MM.1S (cell line): ENCODE measurements at regions not wholly inside any gene's neighbourhood (a gene's known extent, or its start where the extent isn't known, plus 50 kb on each side); places are given as distances from the start of the nearest gene placed in this dataset.

Experiments used
- DNase-seq: peaks from one replicate; pipeline ENCODE4 v3.0.0-alpha.2; 2015
- H2AFZ ChIP-seq: fragments of 300-600 bp; sonication (generic); 2 replicates; pipeline ENCODE4 v1.6.0; 2016; ENCODE audit warnings: antibody characterized with exemption, low read length
- H3F3A ChIP-seq: fragments of 300-600 bp; sonication (generic); 2 replicates; pipeline ENCODE4 v1.6.1; 2016; ENCODE audit warnings: mild to moderate bottlenecking, antibody characterized with exemption, low read length, moderate library complexity, mixed read lengths; ENCODE audit not compliant: insufficient read depth
- H3K27ac ChIP-seq: fragments of 300-600 bp; sonication (generic); 2 replicates; pipeline ENCODE4 v1.5.1; 2016; ENCODE audit warnings: mild to moderate bottlenecking, low read length
- H3K27me3 ChIP-seq: fragments of 300-600 bp; sonication (generic); replicated peaks from 2 replicates; pipeline ENCODE4 v1.6.0; 2016; ENCODE audit warnings: low read length; ENCODE audit not compliant: insufficient read depth
- H3K36me3 ChIP-seq: fragments of 300-600 bp; sonication (generic); replicated peaks from 2 replicates; pipeline ENCODE4 v1.6.1; 2016; ENCODE audit warnings: mild to moderate bottlenecking, low read length, mixed read lengths; ENCODE audit not compliant: insufficient read depth
- H3K4me1 ChIP-seq: fragments of 300-600 bp; sonication (generic); 2 replicates; pipeline ENCODE4 v1.6.1; 2016; ENCODE audit warnings: low read length, mixed read lengths
- H3K4me2 ChIP-seq: fragments of 300-600 bp; sonication (generic); 2 replicates; pipeline ENCODE4 v1.6.0; 2016; ENCODE audit warnings: low read depth, low read length
- H3K4me3 ChIP-seq: fragments of 300-600 bp; sonication (generic); 2 replicates; pipeline ENCODE4 v1.5.1; 2016; ENCODE audit warnings: low read length, mixed read lengths
- H3K79me2 ChIP-seq: fragments of 300-600 bp; sonication (generic); 2 replicates; pipeline ENCODE4 v1.6.1; 2016; ENCODE audit warnings: mixed run types, low read length, mixed read lengths
- H3K9ac ChIP-seq: fragments of 300-600 bp; sonication (generic); 2 replicates; pipeline ENCODE4 v1.6.1; 2016; ENCODE audit warnings: low read length, mixed read lengths
- H3K9me2 ChIP-seq: fragments of 300-600 bp; sonication (generic); replicated peaks from 2 replicates; pipeline ENCODE4 v1.6.1; 2016; ENCODE audit warnings: mild to moderate bottlenecking, low read length, mixed read lengths; ENCODE audit not compliant: insufficient read depth
- H3K9me3 ChIP-seq: fragments of 300-600 bp; sonication (generic); replicated peaks from 2 replicates; pipeline ENCODE4 v1.6.1; 2016; ENCODE audit warnings: mild to moderate bottlenecking, low read length, mixed read lengths; ENCODE audit not compliant: insufficient read depth
- H4K20me1 ChIP-seq: fragments of 300-600 bp; sonication (generic); 2 replicates; pipeline ENCODE4 v1.6.1; 2016; ENCODE audit warnings: mild to moderate bottlenecking, low read length, moderate library complexity, mixed read lengths; ENCODE audit not compliant: insufficient read depth
- EZH2 ChIP-seq: fragments of 300-600 bp; sonication (generic); optimal IDR thresholded peaks from 2 replicates; pipeline ENCODE3; 2017; ENCODE audit warnings: low read depth, mild to moderate bottlenecking, antibody characterized with exemption, low read length, mixed read lengths
- EZH2phosphoT487 ChIP-seq: fragments of 300-600 bp; sonication (generic); IDR thresholded peaks from 2 replicates; pipeline ENCODE4 v1.6.1; 2018; ENCODE audit warnings: antibody characterized with exemption, low read length
- TF ChIP-seq, protein P1 (sequence below): fragments of 300-600 bp; sonication (generic); IDR thresholded peaks from 2 replicates; pipeline ENCODE4 v1.5.1; 2016; ENCODE audit warnings: antibody characterized with exemption, low read length, mixed read lengths

DNA sequence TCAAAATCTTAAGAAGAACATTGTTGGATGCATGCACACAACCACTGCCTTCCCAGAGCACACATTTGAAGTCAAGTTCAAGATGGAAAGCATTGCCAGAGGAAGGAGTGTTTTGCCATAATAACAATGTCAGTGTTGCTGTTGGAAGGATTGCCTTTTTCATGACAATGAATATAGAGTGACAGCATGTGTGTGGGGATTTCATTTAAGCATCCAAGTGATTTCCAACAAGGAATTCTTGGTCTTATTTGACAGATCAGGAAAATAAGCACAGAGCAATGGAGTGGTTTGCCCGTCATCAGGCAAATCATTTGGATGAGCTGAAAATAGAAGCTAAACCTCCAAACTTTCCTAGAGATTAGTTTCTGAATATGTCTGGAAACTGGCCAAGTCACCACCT, 140.0 kb upstream of the RAI14 start:
- no peak overlapping the region for H3K4me2 ChIP-seq
- no peaks in the 10 kb centered on the region for H3K9me2 ChIP-seq
- no peaks in the 10 kb centered on the region for H3K79me2 ChIP-seq
- H2AFZ ChIP-seq: no peak overlapping the region
- H3K9me3 ChIP-seq: no peaks in the 10 kb centered on the region
- no peaks in the 10 kb centered on the region for H3F3A ChIP-seq
- H3K27me3 ChIP-seq: no peaks in the 10 kb centered on the region
- no peaks in the 10 kb centered on the region for H3K4me1 ChIP-seq
- H3K9ac ChIP-seq: no peak overlapping the region
- no peaks in the 10 kb centered on the region for H3K36me3 ChIP-seq
- H4K20me1 ChIP-seq: no peaks in the 10 kb centered on the region
- no peak overlapping the region for H3K4me3 ChIP-seq
- DNase-seq: no peak
- TF ChIP-seq, protein P1, sequence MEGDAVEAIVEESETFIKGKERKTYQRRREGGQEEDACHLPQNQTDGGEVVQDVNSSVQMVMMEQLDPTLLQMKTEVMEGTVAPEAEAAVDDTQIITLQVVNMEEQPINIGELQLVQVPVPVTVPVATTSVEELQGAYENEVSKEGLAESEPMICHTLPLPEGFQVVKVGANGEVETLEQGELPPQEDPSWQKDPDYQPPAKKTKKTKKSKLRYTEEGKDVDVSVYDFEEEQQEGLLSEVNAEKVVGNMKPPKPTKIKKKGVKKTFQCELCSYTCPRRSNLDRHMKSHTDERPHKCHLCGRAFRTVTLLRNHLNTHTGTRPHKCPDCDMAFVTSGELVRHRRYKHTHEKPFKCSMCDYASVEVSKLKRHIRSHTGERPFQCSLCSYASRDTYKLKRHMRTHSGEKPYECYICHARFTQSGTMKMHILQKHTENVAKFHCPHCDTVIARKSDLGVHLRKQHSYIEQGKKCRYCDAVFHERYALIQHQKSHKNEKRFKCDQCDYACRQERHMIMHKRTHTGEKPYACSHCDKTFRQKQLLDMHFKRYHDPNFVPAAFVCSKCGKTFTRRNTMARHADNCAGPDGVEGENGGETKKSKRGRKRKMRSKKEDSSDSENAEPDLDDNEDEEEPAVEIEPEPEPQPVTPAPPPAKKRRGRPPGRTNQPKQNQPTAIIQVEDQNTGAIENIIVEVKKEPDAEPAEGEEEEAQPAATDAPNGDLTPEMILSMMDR: no peak
- no peak for TF ChIP-seq EZH2
- TF ChIP-seq EZH2phosphoT487: no peak
- no peak overlapping the region for H3K27ac ChIP-seq

DNA sequence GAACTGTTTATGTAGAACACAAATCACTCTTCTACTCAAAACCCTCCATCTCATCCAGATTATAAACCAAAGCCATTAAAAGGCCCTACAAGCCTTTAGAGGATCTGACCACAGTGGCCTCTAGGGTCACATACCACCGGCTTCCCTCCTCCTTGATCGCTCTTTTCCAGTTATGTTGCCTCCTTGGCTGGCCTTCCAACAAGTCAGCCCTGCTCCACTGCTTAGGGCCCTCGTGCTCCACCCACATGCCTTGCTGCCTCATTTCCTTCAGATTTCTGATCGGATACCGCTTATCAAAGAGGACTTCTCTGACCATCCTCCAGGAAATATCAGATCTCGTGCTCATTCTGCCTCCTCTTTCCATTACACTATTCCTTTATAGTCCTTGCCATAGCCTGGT, 139.4 kb upstream of the RAI14 start:
- no peaks in the 10 kb centered on the region for H3F3A ChIP-seq
- H4K20me1 ChIP-seq: no peaks in the 10 kb centered on the region
- H3K4me1 ChIP-seq: no peaks in the 10 kb centered on the region
- H3K4me3 ChIP-seq: no peak overlapping the region
- TF ChIP-seq EZH2phosphoT487 (no peak), EZH2 (no peak)
- TF ChIP-seq, protein P1: no peak
- no peak overlapping the region for H3K4me2 ChIP-seq
- H3K27me3 ChIP-seq: no peaks in the 10 kb centered on the region
- H3K9me3 ChIP-seq: no peaks in the 10 kb centered on the region
- no peaks in the 10 kb centered on the region for H3K9me2 ChIP-seq
- H3K79me2 ChIP-seq: no peaks in the 10 kb centered on the region
- no peak overlapping the region for H2AFZ ChIP-seq
- no peaks in the 10 kb centered on the region for H3K36me3 ChIP-seq
- H3K9ac ChIP-seq: no peak overlapping the region
- no peak overlapping the region for H3K27ac ChIP-seq
- DNase-seq: no peak

DNA sequence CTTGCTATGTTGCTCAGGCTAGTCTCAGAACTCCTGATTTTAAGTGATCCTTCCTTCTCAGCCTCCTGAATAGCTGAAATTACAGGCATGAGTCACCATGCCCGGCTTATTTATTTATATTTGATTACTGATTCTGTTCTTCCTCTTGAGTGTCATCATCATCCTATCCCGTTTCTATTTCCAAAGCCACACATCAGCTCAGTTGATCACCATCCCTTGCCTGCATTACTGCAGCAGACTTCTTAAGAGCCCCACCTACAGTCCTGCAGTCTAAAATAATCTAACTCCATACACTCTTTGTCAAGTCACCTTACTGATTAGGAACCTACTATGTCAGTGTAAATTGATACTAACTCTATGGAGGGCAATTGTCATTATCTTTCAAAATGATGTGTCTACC, 138.9 kb upstream of the RAI14 start:
- Histone ChIP-seq H3K9me2 (no peaks in the 10 kb centered on the region), H3K27ac (no peak overlapping the region), H3K4me2 (no peak overlapping the region), H2AFZ (no peak overlapping the region), H3K9ac (no peak overlapping the region), H3K27me3 (no peaks in the 10 kb centered on the region), H3K4me1 (no peaks in the 10 kb centered on the region), H3K36me3 (no peaks in the 10 kb centered on the region), H3K9me3 (no peaks in the 10 kb centered on the region), H3K79me2 (no peaks in the 10 kb centered on the region), H4K20me1 (no peaks in the 10 kb centered on the region), H3F3A (no peaks in the 10 kb centered on the region), H3K4me3 (no peak overlapping the region)
- TF ChIP-seq, protein P1: no peak
- TF ChIP-seq EZH2: no peak
- TF ChIP-seq EZH2phosphoT487: no peak
- DNase-seq: no peak
